Fibroblast of lung (primary cell): ENCODE measurements at regions not wholly inside any gene's neighbourhood (a gene's known extent, or its start where the extent isn't known, plus 50 kb on each side); places are given as distances from the start of the nearest gene placed in this dataset.

ENCODE experiments used
- DNase-seq, 2 donors: peaks; one replicate each; pipeline versions ENCODE4 v3.0.0 to v3.0.0-alpha.2; 2010; ENCODE audit warnings: low read depth in 2 of 2
- H2AFZ ChIP-seq: 2 replicates; pipeline ENCODE4 v1.5.1; 2012; ENCODE audit warnings: low read length, control low read depth, inconsistent platforms
- H3K27ac ChIP-seq: 2 replicates; pipeline ENCODE4 v1.5.1; 2011; ENCODE audit warnings: low read length, control low read depth; ENCODE audit not compliant: insufficient read depth
- H3K27me3 ChIP-seq: 2 replicates; pipeline ENCODE4 v1.5.1; 2011; ENCODE audit warnings: mild to moderate bottlenecking, low read length; ENCODE audit not compliant: control insufficient read depth, insufficient read depth
- H3K36me3 ChIP-seq: 2 replicates; pipeline ENCODE4 v1.5.1; 2011; ENCODE audit warnings: low read length; ENCODE audit not compliant: control insufficient read depth, insufficient read depth
- H3K4me1 ChIP-seq: 2 replicates; pipeline ENCODE4 v1.5.1; 2011; ENCODE audit warnings: low read length; ENCODE audit not compliant: control insufficient read depth, insufficient read depth; ENCODE audit errors: extremely low read depth
- H3K4me2 ChIP-seq: 2 replicates; pipeline ENCODE4 v1.5.1; 2011; ENCODE audit warnings: low read length, control low read depth; ENCODE audit not compliant: insufficient read depth; ENCODE audit errors: extremely low read depth
- H3K4me3 ChIP-seq, 4 experiments: fragments of 200-600 bp in 1 of 4; sonication (generic) in 1 of 4; replicated peaks in 1 of 4; 2 replicates each; pipeline ENCODE4 v1.5.1; 2011 to 2016; ENCODE audit warnings: low read length in 4 of 4, low read depth in 3 of 4, mild to moderate bottlenecking in 3 of 4, control low read depth in 2 of 4, inconsistent platforms in 1 of 4, mixed read lengths in 1 of 4; ENCODE audit not compliant: insufficient read depth in 1 of 4; ENCODE audit errors: control extremely low read depth in 1 of 4
- H3K79me2 ChIP-seq: 2 replicates; pipeline ENCODE4 v1.5.1; 2012; ENCODE audit warnings: mild to moderate bottlenecking, low read length, inconsistent platforms; ENCODE audit not compliant: control insufficient read depth, insufficient read depth
- H3K9ac ChIP-seq: 2 replicates; pipeline ENCODE4 v1.5.1; 2011; ENCODE audit warnings: mild to moderate bottlenecking, low read length, control low read depth; ENCODE audit not compliant: insufficient read depth
- H3K9me3 ChIP-seq: 2 replicates; pipeline ENCODE4 v1.5.1; 2012; ENCODE audit warnings: low read depth, low read length; ENCODE audit not compliant: control insufficient read depth, insufficient read depth
- H4K20me1 ChIP-seq: 2 replicates; pipeline ENCODE4 v1.5.1; 2011; ENCODE audit warnings: low read length; ENCODE audit not compliant: control insufficient read depth, insufficient read depth; ENCODE audit errors: extremely low read depth
- EZH2 ChIP-seq: IDR thresholded peaks from 2 replicates; pipeline ENCODE4 v1.5.1; 2012; ENCODE audit warnings: low read length, control low read depth, mild to moderate bottlenecking; ENCODE audit errors: missing control alignments
- TF ChIP-seq, protein P1 (sequence below), 2 donors: IDR thresholded peaks in 1 of 2; conservative IDR thresholded peaks in 1 of 2; 1 replicate in 1 of 2; 2 replicates in 1 of 2; pipeline ENCODE4 v1.5.1; 2011 to 2012; ENCODE audit warnings: low read length in 2 of 2, control low read depth in 1 of 2, inconsistent platforms in 1 of 2, low read depth in 1 of 2, mild to moderate bottlenecking in 1 of 2

DNA sequence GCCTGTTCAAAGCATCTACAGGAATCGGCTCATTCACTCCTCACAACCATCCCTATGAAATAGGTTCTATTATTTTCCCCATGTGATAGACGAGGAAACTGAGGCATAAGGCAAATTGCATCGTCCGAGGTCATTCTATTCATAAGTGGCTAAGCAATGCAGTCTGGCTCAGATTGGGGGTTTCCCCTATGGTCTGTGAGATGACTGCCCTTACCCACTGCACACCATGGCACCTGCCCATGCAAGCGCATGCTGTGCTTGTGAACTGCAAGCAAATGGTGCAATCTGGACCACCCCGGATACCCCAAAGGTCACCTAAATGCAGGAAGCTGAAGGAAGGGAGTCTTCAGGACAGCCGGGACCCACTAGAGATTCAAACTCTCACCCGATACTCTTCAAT, 123.4 kb upstream of the SOD1 start:
- H2AFZ ChIP-seq, result no peak overlapping the region
- DNase-seq, result no peak
- H3K36me3 ChIP-seq, result no peaks in the 10 kb centered on the region
- H3K4me3 ChIP-seq, result no peak overlapping the region
- H3K79me2 ChIP-seq, result no peaks in the 10 kb centered on the region
- no peaks in the 10 kb centered on the region for H3K4me1 ChIP-seq
- H3K9ac ChIP-seq, result no peak overlapping the region
- H3K27ac ChIP-seq, result no peak overlapping the region
- TF ChIP-seq EZH2, result no peak
- TF ChIP-seq, protein P1, sequence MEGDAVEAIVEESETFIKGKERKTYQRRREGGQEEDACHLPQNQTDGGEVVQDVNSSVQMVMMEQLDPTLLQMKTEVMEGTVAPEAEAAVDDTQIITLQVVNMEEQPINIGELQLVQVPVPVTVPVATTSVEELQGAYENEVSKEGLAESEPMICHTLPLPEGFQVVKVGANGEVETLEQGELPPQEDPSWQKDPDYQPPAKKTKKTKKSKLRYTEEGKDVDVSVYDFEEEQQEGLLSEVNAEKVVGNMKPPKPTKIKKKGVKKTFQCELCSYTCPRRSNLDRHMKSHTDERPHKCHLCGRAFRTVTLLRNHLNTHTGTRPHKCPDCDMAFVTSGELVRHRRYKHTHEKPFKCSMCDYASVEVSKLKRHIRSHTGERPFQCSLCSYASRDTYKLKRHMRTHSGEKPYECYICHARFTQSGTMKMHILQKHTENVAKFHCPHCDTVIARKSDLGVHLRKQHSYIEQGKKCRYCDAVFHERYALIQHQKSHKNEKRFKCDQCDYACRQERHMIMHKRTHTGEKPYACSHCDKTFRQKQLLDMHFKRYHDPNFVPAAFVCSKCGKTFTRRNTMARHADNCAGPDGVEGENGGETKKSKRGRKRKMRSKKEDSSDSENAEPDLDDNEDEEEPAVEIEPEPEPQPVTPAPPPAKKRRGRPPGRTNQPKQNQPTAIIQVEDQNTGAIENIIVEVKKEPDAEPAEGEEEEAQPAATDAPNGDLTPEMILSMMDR (conservative IDR thresholded peaks at IDR 0.05 in 1 of 2, IDR thresholded peaks at IDR 0.05 in 1 of 2; ENCODE audit: low read depth in 1 of 2, low read length in 2 of 2), result no peak
- no peaks in the 10 kb centered on the region for H3K9me3 ChIP-seq
- H3K4me2 ChIP-seq, result no peak overlapping the region
- H4K20me1 ChIP-seq, result no peaks in the 10 kb centered on the region
- no peaks in the 10 kb centered on the region for H3K27me3 ChIP-seq

DNA sequence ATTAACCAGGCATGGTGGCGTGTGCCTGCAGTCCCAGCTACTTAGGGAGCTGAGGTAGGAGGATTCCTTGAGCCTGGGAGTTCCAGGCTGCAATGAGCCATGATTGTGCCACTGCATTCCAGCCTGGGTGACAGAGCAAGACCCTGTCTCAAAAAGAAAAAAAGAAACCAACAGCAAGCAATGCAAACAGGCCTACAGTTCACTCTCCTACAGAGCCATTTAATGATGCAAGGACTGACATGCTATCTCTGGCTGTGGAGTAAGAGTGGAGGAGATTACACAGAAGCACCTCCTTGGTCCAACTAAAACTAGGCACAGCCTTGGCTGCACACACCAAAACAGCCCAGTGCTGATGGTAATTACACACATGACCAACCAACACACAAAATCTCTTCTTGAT, 127.5 kb upstream of the SOD1 start:
- DNase-seq, result no peak
- no peak overlapping the region for H3K4me3 ChIP-seq
- no peak for TF ChIP-seq EZH2
- H3K27ac ChIP-seq, result no peak overlapping the region
- H3K4me1 ChIP-seq, result no peaks in the 10 kb centered on the region
- H3K9ac ChIP-seq, result no peak overlapping the region
- H3K4me2 ChIP-seq, result no peak overlapping the region
- H4K20me1 ChIP-seq, result no peaks in the 10 kb centered on the region
- H2AFZ ChIP-seq, result no peak overlapping the region
- H3K79me2 ChIP-seq, result no peaks in the 10 kb centered on the region
- H3K36me3 ChIP-seq, result no peaks in the 10 kb centered on the region
- no peaks in the 10 kb centered on the region for H3K9me3 ChIP-seq
- no peaks in the 10 kb centered on the region for H3K27me3 ChIP-seq

DNA sequence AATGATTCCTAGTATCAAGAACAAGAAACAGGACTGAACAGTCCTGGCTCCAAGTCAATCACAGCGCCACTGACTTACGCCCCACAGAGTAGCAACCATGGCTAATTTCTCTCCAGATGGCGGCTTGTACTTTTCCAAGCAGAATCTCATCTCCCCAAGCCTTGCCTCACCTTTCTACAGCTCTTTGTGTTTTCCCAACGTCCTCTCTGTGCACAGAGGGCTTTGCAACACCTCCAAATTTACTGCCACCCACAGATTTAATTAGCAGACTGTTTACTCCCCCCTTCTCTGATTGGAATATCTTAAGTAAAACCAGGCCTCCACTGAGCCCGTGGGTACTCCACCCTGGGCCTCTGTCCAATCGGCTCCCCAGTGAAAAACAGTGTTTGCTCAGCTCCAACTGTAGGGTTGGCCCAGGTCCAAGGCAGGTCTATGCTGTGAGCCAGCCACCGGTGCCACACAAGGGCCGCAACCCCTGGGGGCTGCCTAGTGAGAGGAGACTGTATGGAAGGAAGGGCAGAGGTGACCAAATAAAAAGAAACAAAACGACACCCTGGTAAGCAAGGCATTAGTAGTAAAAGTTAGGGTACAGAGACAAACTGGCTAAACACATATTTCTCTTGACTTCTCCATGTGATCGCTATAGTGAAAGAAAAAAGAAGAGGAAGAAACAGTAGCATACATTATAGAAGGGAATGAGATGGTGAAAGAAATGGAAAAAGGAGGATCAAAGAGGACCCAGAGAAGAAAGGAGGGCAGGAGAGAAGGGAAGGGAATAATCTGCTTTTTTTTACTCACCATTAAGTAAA, 128.4 kb upstream of the SOD1 start:
- Histone ChIP-seq H3K27me3 (no peaks in the 10 kb centered on the region), H3K27ac (no peak overlapping the region), H4K20me1 (no peaks in the 10 kb centered on the region), H2AFZ (no peak overlapping the region), H3K9ac (no peak overlapping the region), H3K4me3 (no peak overlapping the region), H3K36me3 (no peaks in the 10 kb centered on the region), H3K4me2 (no peak overlapping the region), H3K4me1 (no peaks in the 10 kb centered on the region), H3K79me2 (no peaks in the 10 kb centered on the region), H3K9me3 (no peaks in the 10 kb centered on the region)
- DNase-seq, result no peak
- TF ChIP-seq, protein P1 (conservative IDR thresholded peaks at IDR 0.05 in 1 of 2, IDR thresholded peaks at IDR 0.05 in 1 of 2; ENCODE audit: low read depth in 1 of 2, low read length in 2 of 2), result no peak
- no peak for TF ChIP-seq EZH2
